HEK293 (cell line): ENCODE measurements at regions not wholly inside any gene's neighbourhood (a gene's known extent, or its start where the extent isn't known, plus 50 kb on each side); places are given as distances from the start of the nearest gene placed in this dataset.

ENCODE experiments used
- ZNF112 ChIP-seq: fragments of 450-650 bp; formaldehyde crosslinking; IDR thresholded peaks from 2 replicates; pipeline ENCODE4 v1.5.0; 2017; ENCODE audit warnings: missing biosample characterization, missing genetic modification characterization
- ZNF114 ChIP-seq: fragments of 450-650 bp; formaldehyde crosslinking; IDR thresholded peaks from 2 replicates; pipeline ENCODE4 v1.5.0; 2017; ENCODE audit warnings: missing biosample characterization, missing genetic modification characterization
- ZNF214 ChIP-seq: fragments of 450-650 bp; formaldehyde crosslinking; IDR thresholded peaks from 2 replicates; pipeline ENCODE4 v1.5.1; 2017; ENCODE audit warnings: missing biosample characterization, mild to moderate bottlenecking, missing genetic modification characterization, borderline replicate concordance
- ZNF544 ChIP-seq: fragments of 450-650 bp; formaldehyde crosslinking; IDR thresholded peaks from 2 replicates; pipeline ENCODE4 v1.5.0; 2017; ENCODE audit warnings: missing biosample characterization, missing genetic modification characterization
- TF ChIP-seq, protein P1 (sequence below): fragments of 450-650 bp; formaldehyde crosslinking; IDR thresholded peaks from 2 replicates; pipeline ENCODE4 v1.5.1; 2017; ENCODE audit warnings: missing biosample characterization, missing genetic modification characterization
- TF ChIP-seq, protein P2 (sequence below): fragments of 450-650 bp; formaldehyde crosslinking; IDR thresholded peaks from 2 replicates; pipeline ENCODE4 v1.5.1; 2016; ENCODE audit warnings: missing biosample characterization, missing genetic modification characterization
- TF ChIP-seq, protein P3 (sequence below): fragments of 450-650 bp; formaldehyde crosslinking; IDR thresholded peaks from 2 replicates; pipeline ENCODE4 v1.5.1; 2016; ENCODE audit warnings: missing biosample characterization, missing genetic modification characterization

DNA sequence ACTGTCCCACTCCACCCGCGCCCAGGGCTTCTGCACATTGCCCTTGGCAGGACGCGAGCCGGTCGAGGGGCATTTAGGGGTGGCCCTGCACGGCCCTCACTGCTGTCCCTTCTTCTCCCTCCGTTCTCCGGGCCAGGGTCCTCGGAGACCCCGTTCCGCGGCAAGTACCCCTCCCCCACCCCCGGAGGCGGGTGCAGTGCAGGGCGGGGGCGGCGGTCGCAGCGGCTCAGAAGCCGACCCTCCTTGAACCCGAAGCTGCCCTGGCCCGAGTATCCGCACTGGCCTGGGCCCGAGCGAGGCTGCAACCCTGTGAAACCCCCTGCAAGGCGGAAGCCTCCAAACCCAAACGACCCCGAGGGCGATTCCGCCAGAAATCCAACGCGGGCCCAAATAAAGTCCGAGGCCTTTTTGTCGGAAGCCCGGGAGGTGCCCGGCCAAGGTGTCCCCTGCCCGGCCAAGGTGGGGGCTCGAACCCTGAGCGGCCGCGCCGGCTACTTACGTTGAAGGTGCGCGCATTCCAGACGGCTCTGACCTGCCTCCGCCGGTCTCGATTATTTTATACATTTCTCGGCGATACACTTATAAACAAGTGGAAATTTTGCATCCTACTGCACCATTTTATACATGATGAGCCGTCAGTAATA is 53.1 kb upstream of the TMEM33 start:
- TF ChIP-seq, protein P1, sequence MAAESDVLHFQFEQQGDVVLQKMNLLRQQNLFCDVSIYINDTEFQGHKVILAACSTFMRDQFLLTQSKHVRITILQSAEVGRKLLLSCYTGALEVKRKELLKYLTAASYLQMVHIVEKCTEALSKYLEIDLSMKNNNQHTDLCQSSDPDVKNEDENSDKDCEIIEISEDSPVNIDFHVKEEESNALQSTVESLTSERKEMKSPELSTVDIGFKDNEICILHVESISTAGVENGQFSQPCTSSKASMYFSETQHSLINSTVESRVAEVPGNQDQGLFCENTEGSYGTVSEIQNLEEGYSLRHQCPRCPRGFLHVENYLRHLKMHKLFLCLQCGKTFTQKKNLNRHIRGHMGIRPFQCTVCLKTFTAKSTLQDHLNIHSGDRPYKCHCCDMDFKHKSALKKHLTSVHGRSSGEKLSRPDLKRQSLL (tag by site-specific recombination) = no peak
- TF ChIP-seq ZNF544 (tag by site-specific recombination) (no peak), ZNF114 (tag by site-specific recombination) (no peak), ZNF214 (tag by site-specific recombination) (no peak), ZNF112 (no peak)
- TF ChIP-seq, protein P2, sequence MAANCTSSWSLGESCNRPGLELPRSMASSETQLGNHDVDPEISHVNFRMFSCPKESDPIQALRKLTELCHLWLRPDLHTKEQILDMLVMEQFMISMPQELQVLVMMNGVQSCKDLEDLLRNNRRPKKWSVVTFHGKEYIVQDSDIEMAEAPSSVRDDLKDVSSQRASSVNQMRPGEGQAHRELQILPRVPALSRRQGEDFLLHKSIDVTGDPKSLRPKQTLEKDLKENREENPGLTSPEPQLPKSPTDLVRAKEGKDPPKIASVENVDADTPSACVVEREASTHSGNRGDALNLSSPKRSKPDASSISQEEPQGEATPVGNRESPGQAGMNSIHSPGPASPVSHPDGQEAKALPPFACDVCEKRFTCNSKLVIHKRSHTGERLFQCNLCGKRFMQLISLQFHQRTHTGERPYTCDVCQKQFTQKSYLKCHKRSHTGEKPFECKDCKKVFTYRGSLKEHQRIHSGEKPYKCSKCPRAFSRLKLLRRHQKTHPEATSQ (tag by site-specific recombination) = no peak
- TF ChIP-seq, protein P3, sequence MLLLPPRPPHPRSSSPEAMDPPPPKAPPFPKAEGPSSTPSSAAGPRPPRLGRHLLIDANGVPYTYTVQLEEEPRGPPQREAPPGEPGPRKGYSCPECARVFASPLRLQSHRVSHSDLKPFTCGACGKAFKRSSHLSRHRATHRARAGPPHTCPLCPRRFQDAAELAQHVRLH = no peak
